ENCODE measurements at regions not wholly inside any gene's neighbourhood (a gene's known extent, or its start where the extent isn't known, plus 50 kb on each side); places are given as distances from the start of the nearest gene placed in this dataset.

- no peak for ATAC-seq (replicated peaks)
- no peak for DNase-seq
- Mint-ChIP-seq H3K36me3 (no peaks in the 10 kb centered on the region), H3K27me3 (no peaks in the 10 kb centered on the region), H3K4me3 (no peak overlapping the region), H3K4me1 (peaks cover 0 to 2% of the 10 kb centered on the region in 2 donors), H3K9me3 (peaks cover 0 to 2% of the 10 kb centered on the region in 2 donors), H3K27ac (no peak overlapping the region)
Measured at GRCh38 chr1:87880764-87881163, 552.1 kb downstream of the LMO4 start.

- Mint-ChIP-seq H3K4me3 (no peak overlapping the region), H3K27me3 (no peaks in the 10 kb centered on the region)
Measured at GRCh38 chr1:87883906-87884305, 555.2 kb downstream of the LMO4 start.

DNA sequence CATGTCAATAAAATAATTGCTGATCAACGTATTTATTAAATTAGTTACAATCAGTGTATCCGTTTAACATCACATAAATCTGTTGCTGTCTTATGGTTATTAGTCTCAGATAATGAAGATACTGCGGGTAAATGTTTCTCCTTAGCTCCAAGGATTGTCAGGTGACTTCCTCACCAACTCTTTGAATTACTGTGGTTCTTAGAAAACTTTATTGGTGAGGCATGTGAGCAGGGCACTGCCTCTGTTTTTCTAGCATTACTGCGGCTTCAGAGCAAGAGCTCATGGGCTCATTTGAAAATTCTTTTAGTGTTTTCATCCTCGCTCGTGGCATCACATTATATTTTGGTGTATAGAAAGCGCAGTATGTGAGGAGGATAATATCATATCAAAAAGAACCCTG, 555.9 kb downstream of the LMO4 start:
- Mint-ChIP-seq H3K27me3 (no peaks in the 10 kb centered on the region), H3K4me1 (peaks cover 0 to 2% of the 10 kb centered on the region in 2 donors), H3K9me3 (peaks cover 0 to 2% of the 10 kb centered on the region in 2 donors), H3K36me3 (no peaks in the 10 kb centered on the region), H3K27ac (no peak overlapping the region), H3K4me3 (no peak overlapping the region)
- ATAC-seq (replicated peaks), result no peak
- no peak for DNase-seq

More at GRCh38 chr1:87883906-87884305, 555.2 kb downstream of the LMO4 start:
- H3K36me3 Mint-ChIP-seq, result no peaks in the 10 kb centered on the region
- no peak for DNase-seq
- peaks cover 0 to 2% of the 10 kb centered on the region in 2 donors for H3K9me3 Mint-ChIP-seq
- H3K4me1 Mint-ChIP-seq, result peaks cover 0 to 2% of the 10 kb centered on the region in 2 donors
- no peak overlapping the region for H3K27ac Mint-ChIP-seq
- ATAC-seq (replicated peaks), result no peak

GRCh38 chr1:87885278-87886025, 556.8 kb downstream of the LMO4 start:
- Mint-ChIP-seq H3K9me3 (no peaks in the 10 kb centered on the region), H3K27me3 (no peaks in the 10 kb centered on the region), H3K4me1 (peaks cover 0 to 2% of the 10 kb centered on the region in 2 donors), H3K4me3 (no peak overlapping the region), H3K36me3 (no peaks in the 10 kb centered on the region), H3K27ac (no peak overlapping the region)
- DNase-seq (no peak), ATAC-seq (replicated peaks) (no peak)

- Mint-ChIP-seq H3K27ac (no peak overlapping the region), H3K4me3 (no peak overlapping the region), H3K27me3 (no peaks in the 10 kb centered on the region), H3K4me1 (no peaks in the 10 kb centered on the region), H3K36me3 (no peaks in the 10 kb centered on the region), H3K9me3 (peaks cover 0 to 2% of the 10 kb centered on the region in 2 donors)
- ATAC-seq (replicated peaks), result no peak
- no peak for DNase-seq
Measured at GRCh38 chr1:87887100-87887499, 558.4 kb downstream of the LMO4 start.

GRCh38 chr1:87888446-87888845, 559.8 kb downstream of the LMO4 start:
- DNase-seq, result no peak
- H3K27ac Mint-ChIP-seq, result no peak overlapping the region
- H3K4me1 Mint-ChIP-seq, result peaks cover 2 to 7% of the 10 kb centered on the region in 2 donors
- no peaks in the 10 kb centered on the region for H3K27me3 Mint-ChIP-seq
- H3K36me3 Mint-ChIP-seq, result no peaks in the 10 kb centered on the region
- H3K4me3 Mint-ChIP-seq, result no peak overlapping the region
- no peak for ATAC-seq (replicated peaks)
- H3K9me3 Mint-ChIP-seq, result peaks cover 0 to 2% of the 10 kb centered on the region in 2 donors

DNA sequence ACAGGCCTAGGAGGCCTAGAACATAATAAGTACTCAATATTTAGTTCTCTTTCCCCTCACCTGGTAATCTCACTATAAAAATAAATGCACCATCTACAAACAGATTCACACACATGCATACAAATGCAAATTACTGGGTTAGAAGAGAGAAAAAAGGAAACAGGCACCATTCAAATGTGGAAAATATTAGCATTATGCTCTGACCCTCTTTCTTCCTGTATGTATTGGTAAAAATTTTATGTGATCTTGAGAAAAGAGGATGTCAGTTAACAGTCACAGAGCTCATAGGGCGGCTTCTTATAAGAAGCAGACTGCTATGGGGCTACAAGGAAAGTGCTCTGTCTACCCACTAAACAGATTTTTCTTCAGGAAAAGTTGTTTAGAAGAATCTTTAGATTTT, 565.4 kb downstream of the LMO4 start:
- Mint-ChIP-seq H3K9me3 (peaks cover 0 to 2% of the 10 kb centered on the region in 2 donors), H3K27ac (no peak overlapping the region), H3K4me3 (no peak overlapping the region), H3K36me3 (no peaks in the 10 kb centered on the region), H3K4me1 (peaks cover 6 to 18% of the 10 kb centered on the region in 2 donors), H3K27me3 (no peaks in the 10 kb centered on the region)
- DNase-seq (no peak), ATAC-seq (replicated peaks) (peak; percentile 73 to 77)

- H3K27ac Mint-ChIP-seq, result no peak overlapping the region
- H3K36me3 Mint-ChIP-seq, result no peaks in the 10 kb centered on the region
Measured at GRCh38 chr1:87897481-87897880, 568.8 kb downstream of the LMO4 start.

GRCh38 chr1:87898431-87898830, 569.8 kb downstream of the LMO4 start:
- H3K36me3 Mint-ChIP-seq, result no peaks in the 10 kb centered on the region
- ATAC-seq (replicated peaks), result no peak

More at GRCh38 chr1:87897481-87897880, 568.8 kb downstream of the LMO4 start:
- no peak for ATAC-seq (replicated peaks)
- Mint-ChIP-seq H3K4me3 (no peak overlapping the region), H3K4me1 (peaks cover 6 to 18% of the 10 kb centered on the region in 2 donors), H3K9me3 (no peaks in the 10 kb centered on the region), H3K27me3 (no peaks in the 10 kb centered on the region)
- DNase-seq, result no peak

DNA sequence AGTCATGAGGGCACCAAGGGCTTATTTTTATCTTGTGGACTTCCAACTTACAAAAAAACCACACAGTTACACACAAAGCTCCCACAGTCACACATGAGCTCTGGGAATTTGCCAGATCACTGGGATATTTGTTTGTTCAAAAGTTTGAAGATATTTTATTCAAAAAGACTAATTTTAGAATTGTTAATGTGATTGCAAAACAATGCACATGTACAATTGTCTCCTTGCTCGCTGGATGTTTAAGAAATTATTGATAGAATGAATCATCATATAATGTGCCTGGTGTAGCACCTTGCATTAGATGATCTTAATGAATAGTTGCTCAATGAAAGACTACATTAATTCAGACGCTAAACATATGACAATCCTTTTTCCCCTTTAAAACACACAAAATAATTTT, 570.3 kb downstream of the LMO4 start:
- Mint-ChIP-seq H3K27me3 (no peaks in the 10 kb centered on the region), H3K4me1 (peaks cover 9 to 18% of the 10 kb centered on the region in 2 donors), H3K9me3 (no peaks in the 10 kb centered on the region), H3K4me3 (no peak overlapping the region), H3K27ac (no peak overlapping the region), H3K36me3 (no peaks in the 10 kb centered on the region)
- DNase-seq (no peak), ATAC-seq (replicated peaks) (no peak)

More at GRCh38 chr1:87898431-87898830, 569.8 kb downstream of the LMO4 start:
- DNase-seq, result no peak
- Mint-ChIP-seq H3K27ac (no peak overlapping the region), H3K9me3 (no peaks in the 10 kb centered on the region), H3K4me3 (no peak overlapping the region), H3K27me3 (no peaks in the 10 kb centered on the region), H3K4me1 (peaks cover 11 to 20% of the 10 kb centered on the region in 2 donors)

- H3K4me1 Mint-ChIP-seq, result peaks cover 8 to 13% of the 10 kb centered on the region in 2 donors
- no peak for ATAC-seq (replicated peaks)
- no peak overlapping the region for H3K4me3 Mint-ChIP-seq
Measured at GRCh38 chr1:87899746-87900145, 571.1 kb downstream of the LMO4 start.

GRCh38 chr1:87902830-87903229, 574.1 kb downstream of the LMO4 start:
- DNase-seq, result no peak
- Mint-ChIP-seq H3K27ac (no peak overlapping the region), H3K4me3 (no peak overlapping the region), H3K4me1 (peaks cover 8 to 13% of the 10 kb centered on the region in 2 donors), H3K27me3 (no peaks in the 10 kb centered on the region), H3K36me3 (no peaks in the 10 kb centered on the region), H3K9me3 (no peaks in the 10 kb centered on the region)
- ATAC-seq (replicated peaks), result peak; percentile 70 to 84

More at GRCh38 chr1:87899746-87900145, 571.1 kb downstream of the LMO4 start:
- H3K9me3 Mint-ChIP-seq, result no peaks in the 10 kb centered on the region
- DNase-seq, result no peak
- no peak overlapping the region for H3K27ac Mint-ChIP-seq
- no peaks in the 10 kb centered on the region for H3K27me3 Mint-ChIP-seq
- no peaks in the 10 kb centered on the region for H3K36me3 Mint-ChIP-seq

DNA sequence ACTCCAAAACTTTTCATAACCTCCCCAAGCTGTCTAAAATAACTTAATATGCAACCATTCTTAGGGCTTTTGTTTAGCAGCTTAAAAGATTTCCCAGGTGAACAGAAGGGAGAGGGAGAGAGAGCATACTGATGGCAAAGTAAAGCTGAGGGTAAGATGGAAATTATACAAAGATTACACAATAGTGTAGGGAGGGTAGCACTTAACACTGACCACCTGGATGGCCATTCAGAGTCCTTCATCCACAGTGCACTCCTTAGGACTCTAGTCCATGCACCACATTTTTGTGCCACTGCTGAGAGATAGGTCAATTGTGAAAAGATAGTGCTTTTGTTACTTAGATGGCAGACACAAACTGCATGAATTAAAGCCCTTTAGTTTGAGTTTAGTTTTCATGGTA, 574.6 kb downstream of the LMO4 start:
- peak in 1 of 2 donors; percentile 12 for ATAC-seq (replicated peaks)
- peaks cover 8 to 13% of the 10 kb centered on the region in 2 donors for H3K4me1 Mint-ChIP-seq
- H3K27me3 Mint-ChIP-seq, result no peaks in the 10 kb centered on the region
- H3K9me3 Mint-ChIP-seq, result no peaks in the 10 kb centered on the region
- no peak overlapping the region for H3K4me3 Mint-ChIP-seq
- H3K36me3 Mint-ChIP-seq, result no peaks in the 10 kb centered on the region
- no peak for DNase-seq
- peak overlapping the region; percentile 10 for H3K27ac Mint-ChIP-seq

- Mint-ChIP-seq H3K4me1 (peaks cover 8 to 13% of the 10 kb centered on the region in 2 donors), H3K36me3 (no peaks in the 10 kb centered on the region), H3K9me3 (no peaks in the 10 kb centered on the region), H3K27ac (no peak overlapping the region), H3K4me3 (no peak overlapping the region), H3K27me3 (no peaks in the 10 kb centered on the region)
- DNase-seq (no peak), ATAC-seq (replicated peaks) (no peak)
Measured at GRCh38 chr1:87904651-87905050, 576.0 kb downstream of the LMO4 start.

DNA sequence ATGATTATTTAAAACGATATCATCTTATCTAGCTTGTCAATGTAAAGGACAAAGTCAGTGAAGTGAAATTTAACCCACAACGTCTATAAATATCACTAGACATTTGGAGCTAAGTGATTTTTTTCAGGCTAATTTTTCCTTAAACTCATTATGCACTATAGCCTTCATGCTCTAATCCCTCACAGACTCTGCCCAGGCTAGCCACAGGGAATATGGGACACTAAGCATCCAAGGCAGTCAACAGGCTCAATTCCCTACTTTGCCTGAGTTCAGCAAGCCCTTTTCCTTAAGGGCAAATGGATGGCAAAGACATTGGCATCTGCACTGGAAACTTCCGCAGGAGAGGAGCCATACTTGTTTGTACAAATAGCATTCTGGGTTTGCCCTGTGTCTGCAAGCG, 577.0 kb downstream of the LMO4 start:
- Mint-ChIP-seq H3K27ac (no peak overlapping the region), H3K9me3 (no peaks in the 10 kb centered on the region), H3K4me1 (peaks cover 8 to 13% of the 10 kb centered on the region in 2 donors), H3K4me3 (no peak overlapping the region), H3K27me3 (no peaks in the 10 kb centered on the region), H3K36me3 (no peaks in the 10 kb centered on the region)
- ATAC-seq (replicated peaks) (no peak), DNase-seq (no peak)

Data from stimulated activated naive B cell treated with anti-CD40 and anti-IgM and Interleukin-4, amounts not matched to agents 10 μg/mL and 1 μg/mL and 100 μg/mL, for 72 hours (primary cell).